ENCODE measurements at regions not wholly inside any gene's neighbourhood (a gene's known extent, or its start where the extent isn't known, plus 50 kb on each side); places are given as distances from the start of the nearest gene placed in this dataset.
"Not testable (repeated sequence)": the region's sequence is repeated elsewhere in the genome, so short reads cannot be mapped to it uniquely, and the experiment has no call there.

DNA sequence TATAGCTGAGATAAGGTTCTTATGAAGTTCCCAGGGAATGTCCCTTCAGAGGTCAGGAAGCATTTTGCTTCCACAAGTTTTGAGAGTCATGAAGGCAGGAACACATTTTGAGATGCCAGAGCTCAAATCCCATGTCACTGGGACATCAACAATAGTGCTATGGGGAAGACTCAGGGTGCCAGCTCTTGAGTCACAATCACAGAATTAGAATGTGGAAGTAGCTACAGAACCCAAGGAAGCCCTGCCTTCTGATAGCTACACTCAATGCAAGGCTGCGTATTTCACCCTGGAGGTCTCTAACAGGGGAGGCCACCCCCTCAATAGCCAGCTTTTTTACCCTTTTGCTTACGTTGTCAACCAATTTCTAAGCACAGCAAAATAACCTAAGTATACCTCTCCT, 141.3 kb downstream of the FAM72B start:
- DNase-seq (ENCODE audit: extremely low read depth in 1 of 11, low read depth in 9 of 11, low spot score in 4 of 11): not testable (repeated sequence)

DNA sequence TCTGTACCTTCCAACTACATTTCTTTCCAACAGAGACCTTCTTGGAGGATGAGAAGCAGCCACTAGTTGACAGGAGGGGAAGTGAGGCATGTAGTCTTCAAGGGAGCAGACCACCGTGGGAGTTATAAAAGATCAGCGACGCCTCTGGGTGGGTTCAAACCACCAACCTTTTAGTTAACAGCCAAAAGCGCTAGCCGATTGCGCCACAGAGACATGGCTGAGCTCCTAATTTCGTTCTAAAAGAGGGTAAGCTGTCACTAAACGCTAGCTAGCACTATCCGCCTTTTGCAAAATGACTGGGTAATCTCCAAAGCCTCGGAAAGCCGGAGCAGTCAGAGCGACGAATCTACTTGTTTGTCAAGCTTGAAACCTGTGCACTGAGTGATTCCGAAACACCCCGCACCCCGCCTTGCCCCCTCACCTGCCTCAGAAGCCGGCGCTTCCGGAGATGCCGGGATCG, 135.8 kb downstream of the FAM72B start:
- not testable (repeated sequence) for DNase-seq (ENCODE audit: extremely low read depth in 1 of 11, low read depth in 9 of 11, low spot score in 4 of 11)

DNA sequence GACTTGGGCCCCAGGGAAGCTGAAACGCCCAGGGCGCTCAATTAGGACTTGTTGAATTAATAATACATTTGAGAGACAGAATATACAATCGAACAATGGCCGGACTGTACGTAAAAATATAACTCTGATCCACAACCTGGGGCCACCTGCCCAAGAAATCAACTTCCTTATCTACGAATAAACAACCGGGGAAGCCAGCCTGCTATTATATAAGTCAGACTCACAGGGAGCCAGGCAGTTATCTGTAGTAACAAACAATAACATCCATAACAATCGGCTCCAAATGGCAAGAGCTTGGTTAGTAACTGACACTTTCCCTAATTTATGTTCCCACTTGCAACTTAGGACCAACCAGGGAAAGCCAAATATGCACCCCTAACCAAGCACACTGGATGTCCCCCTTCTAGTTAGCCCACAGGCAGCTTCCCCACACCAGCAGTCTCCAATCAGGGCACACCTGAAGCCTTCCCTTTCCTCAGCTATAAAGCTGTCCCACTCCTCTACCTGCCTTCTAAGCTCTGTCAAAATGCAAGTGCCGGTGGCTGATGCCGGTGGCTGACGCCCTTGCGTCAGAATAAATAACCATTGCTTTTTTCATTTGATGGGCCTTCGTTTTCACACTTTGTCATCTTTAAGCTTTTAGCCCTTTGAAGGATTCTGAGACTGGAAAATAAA, 135.2 kb downstream of the FAM72B start:
- DNase-seq (ENCODE audit: extremely low read depth in 1 of 11, low read depth in 9 of 11, low spot score in 4 of 11): not testable (repeated sequence)

DNA sequence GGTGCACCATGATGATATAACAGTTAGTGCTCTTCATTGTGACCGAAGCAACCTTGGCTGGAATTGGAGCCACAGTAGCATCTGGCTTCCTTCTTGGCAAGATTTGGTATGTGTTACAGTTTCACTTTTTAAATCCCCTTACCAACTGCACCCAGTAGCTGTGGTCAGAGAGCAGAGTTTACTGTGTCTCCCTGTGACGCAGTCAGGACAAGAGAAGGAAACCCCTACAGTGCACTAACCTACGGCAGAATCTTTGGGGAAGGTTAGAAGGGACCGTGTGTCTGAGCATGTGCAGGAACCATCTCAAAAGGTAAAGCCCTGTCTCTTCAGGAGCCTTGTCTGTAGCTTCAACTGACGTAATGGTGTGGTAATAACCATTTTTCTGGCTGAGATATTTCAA, 134.0 kb downstream of the FAM72B start:
- DNase-seq (ENCODE audit: extremely low read depth in 1 of 11, low read depth in 9 of 11, low spot score in 4 of 11): not testable (repeated sequence)

DNA sequence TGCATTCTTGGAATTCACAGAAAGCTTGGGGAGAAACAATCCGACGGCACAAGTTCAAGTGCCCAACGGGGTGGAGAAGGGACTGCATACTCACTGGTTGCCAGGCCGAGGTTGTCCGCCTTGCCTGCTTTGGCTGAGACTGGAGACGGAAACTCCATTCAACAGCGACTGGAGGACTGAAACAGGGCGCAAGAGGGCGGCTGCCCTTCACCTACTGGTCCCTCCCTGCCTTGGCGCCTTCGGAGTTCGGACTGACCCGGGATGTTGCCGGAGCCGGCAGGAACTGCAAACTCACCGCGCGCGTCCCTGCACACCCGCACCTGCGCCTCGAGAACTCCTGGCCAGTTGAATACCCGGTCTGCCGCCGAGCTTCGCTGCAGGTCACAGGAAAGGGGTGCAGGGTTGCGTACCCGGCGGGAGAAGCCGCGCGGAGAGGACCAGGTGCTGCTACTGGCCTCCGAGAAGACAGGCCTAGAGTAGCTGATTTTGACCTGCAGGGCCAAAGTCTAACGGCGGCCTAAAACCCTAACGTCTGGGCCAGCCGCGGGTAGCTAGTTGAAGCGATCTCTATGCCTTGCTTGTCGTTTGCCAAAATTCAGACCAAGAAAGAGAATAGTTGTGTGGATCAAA, 132.9 kb downstream of the FAM72B start:
- DNase-seq (ENCODE audit: extremely low read depth in 1 of 11, low read depth in 9 of 11, low spot score in 4 of 11): not testable (repeated sequence)

DNA sequence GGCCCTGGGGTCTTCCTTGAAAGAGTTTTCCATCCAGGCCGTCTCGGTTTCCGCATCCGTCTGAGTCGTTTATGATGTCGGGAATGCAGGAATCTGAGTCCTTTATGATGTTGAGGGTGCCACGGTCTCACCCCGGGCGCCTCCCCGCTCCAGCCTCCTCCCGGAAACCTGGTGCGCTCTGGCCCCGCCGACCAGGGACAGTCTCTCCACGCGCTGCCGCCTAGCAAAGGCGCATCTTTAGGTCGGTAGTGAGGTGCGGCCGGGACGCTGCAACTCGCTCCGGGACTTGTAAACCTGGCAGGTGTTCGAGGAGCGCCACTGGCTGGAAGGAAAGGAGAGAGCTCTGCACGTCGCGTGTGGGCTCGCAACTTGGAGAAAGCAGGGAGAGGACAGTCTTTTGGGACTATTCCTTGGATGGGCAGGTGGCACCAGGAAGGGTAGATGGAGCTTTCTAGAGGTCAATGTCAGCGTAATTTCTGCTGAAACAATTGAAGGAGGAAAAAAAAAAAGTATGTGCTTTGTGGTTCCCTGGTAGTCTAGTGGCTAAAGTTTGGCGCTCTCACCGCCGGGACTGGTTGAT, 132.0 kb downstream of the FAM72B start:
- DNase-seq (ENCODE audit: extremely low read depth in 1 of 11, low read depth in 9 of 11, low spot score in 4 of 11): not testable (repeated sequence)

DNA sequence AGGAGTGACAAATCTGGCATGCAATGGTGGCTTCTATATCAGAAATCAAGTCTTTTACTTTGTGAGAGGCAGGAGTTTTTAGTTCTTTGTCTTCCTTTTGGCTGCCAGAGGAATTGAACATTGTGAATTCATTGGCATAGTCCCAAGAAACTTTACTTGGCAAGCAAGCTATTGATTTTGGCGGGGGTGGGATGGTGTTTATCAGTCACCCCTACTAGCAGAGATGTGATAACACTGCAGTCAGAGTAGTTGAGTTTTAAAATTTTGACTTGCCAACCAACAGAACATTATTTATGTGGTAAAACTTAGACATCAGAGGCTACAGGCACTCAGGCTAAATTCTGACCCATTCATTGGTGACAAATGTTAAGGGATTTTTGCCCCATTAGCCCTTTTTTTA, 129.2 kb downstream of the FAM72B start:
- DNase-seq (ENCODE audit: extremely low read depth in 1 of 11, low read depth in 9 of 11, low spot score in 4 of 11): not testable (repeated sequence)

DNA sequence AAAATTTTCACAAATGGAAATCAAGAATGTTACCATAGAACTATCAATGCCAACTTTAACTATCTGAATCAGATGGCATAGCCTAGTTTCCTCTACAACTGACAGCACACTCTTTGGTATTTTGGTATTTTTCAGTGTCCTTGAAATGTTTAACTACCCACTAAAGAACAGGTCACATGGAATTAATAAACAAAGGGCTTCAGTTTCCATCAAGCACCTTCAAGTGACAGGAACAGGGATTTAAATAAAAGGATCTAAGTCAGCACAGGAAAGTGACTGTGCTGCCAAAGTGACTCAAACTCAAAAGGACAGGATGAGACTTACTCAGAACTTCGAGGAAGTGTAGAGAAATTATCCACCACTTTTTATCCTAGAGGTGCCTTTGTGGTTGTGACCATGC, 117.2 kb downstream of the FAM72B start:
- DNase-seq (ENCODE audit: extremely low read depth in 1 of 11, low read depth in 9 of 11, low spot score in 4 of 11): not testable (repeated sequence)

DNA sequence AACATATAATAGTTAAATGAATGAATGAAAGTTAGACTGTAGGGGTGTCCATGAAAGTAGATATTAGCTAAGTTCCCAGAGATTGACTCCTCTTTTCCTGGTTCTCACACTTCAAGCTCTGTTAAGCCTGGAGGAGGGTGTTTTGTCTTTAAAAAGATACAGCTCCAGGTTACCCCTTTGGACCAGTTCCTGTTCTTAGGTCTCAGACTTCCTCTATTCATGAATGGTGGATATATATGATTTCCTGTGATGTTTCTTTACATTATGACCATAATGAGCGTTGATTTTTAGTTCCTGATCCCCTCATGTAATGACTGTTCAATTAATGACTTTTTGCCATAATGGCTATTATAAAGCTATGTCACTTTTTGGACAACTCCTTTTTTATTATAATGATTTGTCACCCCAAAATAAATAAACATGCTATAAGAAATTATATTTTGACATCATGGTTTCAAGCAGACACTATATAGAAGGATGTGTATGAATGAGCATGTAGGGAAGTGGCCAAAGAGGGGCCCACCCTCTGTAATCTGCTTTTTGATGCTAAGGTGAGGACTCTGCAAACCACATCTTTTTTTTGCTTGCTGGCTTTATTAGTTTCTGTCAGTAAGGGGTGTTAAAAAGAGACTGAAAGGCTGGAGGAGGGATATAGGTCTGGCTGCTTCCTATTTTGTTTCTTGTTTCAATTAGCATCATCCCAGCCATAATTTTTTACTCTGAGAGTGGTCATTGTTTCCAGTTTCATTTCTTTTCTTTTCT, 115.2 kb downstream of the FAM72B start:
- DNase-seq (ENCODE audit: extremely low read depth in 1 of 11, low read depth in 9 of 11, low spot score in 4 of 11): not testable (repeated sequence)

DNA sequence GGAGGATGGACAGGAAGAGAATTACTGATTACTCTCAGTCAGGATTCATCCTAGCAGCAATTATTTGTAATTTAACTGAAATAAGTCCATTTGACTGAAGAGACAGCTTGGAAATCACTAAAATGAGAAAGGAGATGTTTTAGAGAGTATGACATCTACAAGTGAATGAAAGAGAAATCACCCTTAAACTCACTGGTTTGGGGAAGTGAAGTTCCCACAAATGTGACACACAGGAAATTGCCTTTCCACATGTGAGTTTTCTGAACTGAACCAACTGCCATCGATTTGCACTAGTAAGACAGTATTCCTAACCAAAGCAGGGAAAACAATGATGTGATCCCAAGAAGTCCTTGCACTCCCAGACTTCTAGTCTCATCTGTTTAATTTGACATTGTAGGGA, 110.3 kb downstream of the FAM72B start:
- DNase-seq (ENCODE audit: extremely low read depth in 1 of 11, low read depth in 9 of 11, low spot score in 4 of 11): not testable (repeated sequence)

DNA sequence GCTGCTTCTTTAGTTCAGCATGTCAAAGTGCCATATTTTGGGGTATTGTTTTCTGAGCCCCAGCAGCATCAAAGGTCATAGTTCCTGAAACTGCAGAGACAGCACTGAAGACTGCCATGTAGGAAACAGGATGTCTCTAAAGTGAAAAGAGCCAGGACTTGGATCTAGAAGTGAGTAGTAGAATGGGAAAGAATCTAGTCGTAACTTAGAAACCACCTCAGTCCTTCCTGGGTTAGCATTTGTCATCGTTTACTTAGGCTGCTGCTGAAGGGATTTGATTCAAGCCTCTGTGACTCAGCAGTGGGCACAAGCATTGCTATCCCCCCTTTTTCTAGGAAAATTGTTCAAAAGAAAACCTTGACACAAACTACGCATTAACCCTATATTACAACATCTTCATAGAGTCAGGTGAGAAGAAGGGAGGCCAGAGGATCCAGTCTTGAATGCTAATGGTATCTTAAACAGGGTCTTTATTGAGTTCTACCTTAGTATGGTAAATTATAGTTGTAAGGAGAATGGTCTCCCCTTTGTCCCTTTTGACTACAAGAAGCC, 108.8 kb downstream of the FAM72B start:
- not testable (repeated sequence) for DNase-seq (ENCODE audit: extremely low read depth in 1 of 11, low read depth in 9 of 11, low spot score in 4 of 11)

DNA sequence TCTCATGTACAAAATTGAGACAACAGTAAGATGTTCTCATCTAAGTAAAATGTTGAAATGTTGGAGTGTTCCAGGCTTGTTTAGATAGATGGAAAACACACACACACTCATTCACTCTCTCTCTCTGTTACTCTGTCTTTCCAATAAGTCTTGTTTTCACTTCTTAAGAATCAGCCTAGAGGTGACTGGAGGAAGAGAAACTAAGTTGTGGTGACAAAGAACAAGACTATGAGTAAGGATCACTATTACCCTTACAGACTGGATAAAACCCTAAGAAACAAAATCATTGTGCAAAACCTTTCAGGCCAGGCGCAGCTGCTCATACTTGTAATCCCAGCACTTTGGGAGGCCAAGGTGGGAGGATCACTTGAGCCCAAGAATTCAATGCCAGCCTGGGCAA, 107.5 kb downstream of the FAM72B start:
- not testable (repeated sequence) for DNase-seq (ENCODE audit: extremely low read depth in 1 of 11, low read depth in 9 of 11, low spot score in 4 of 11)

DNA sequence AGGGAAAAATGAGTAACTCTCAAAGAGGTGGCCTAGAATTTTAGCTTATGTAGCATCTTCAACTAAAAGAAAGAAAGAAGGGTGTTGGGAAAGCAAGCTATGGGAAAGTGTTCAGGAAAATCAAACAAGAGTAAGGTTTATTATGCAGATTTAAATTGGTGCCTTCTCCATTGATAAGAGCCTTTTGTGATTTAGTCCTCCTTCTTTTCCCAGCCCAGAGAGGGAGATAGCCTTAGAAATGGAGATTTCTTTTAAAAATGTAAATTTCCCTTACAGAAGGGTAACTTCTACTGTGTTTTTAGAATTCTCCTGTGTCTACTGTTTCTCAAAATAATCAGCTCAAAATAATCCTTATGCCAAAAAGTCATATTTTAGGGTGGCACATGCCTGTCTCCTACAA, 104.5 kb downstream of the FAM72B start:
- DNase-seq (ENCODE audit: extremely low read depth in 1 of 11, low read depth in 9 of 11, low spot score in 4 of 11): not testable (repeated sequence)

DNA sequence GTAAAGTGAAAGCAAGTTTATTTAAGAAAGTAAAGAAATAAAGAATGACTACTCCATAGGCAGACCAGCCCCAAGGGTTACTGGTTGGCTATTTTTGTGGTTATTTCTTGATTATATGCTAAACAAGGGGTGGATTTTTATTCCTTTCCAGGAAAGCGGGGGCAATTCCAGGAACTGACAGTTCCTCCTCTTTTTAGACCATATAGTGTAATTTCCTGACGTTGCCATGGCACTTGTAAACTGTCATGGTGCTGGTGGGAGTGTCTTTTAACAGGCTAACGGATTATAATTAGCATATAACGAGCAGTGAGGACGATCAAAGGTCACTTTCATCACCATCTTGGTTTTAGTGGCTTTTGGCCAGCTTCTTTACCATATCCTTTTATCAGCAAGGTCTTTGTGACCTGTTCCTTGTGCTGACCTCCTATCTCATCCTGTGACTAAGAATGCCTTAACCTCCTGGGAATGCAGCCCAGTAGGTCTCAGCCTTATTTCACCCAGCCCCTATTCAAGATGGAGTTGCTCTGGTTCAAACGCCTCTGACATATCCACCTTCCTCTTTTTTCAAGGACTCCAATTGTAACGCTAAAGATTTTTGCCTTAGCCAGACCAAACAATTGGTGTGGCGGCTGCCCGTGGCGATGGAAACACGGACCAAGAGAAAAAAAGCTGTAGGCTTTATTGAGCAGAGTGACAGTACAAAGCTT, 103.8 kb downstream of the FAM72B start:
- not testable (repeated sequence) for DNase-seq (ENCODE audit: extremely low read depth in 1 of 11, low read depth in 9 of 11, low spot score in 4 of 11)

DNA sequence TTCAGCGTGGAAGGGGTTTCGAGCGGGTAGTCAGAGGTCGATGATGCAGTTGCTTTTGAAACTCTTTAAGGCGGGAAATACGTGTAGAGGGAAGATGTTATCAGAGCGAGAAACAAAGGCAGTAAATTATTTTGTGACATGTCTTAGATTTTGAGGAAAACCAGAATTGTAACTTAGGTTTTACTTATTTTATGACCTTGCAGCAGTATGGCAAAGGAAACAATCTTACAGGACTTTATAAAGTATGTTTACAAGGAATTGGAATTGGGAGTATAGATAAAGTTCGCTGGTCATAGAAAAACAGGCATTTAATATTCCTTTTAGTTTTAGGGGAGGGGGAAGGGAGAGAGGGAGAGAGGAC, 103.3 kb downstream of the FAM72B start:
- not testable (repeated sequence) for DNase-seq (ENCODE audit: extremely low read depth in 1 of 11, low read depth in 9 of 11, low spot score in 4 of 11)

DNA sequence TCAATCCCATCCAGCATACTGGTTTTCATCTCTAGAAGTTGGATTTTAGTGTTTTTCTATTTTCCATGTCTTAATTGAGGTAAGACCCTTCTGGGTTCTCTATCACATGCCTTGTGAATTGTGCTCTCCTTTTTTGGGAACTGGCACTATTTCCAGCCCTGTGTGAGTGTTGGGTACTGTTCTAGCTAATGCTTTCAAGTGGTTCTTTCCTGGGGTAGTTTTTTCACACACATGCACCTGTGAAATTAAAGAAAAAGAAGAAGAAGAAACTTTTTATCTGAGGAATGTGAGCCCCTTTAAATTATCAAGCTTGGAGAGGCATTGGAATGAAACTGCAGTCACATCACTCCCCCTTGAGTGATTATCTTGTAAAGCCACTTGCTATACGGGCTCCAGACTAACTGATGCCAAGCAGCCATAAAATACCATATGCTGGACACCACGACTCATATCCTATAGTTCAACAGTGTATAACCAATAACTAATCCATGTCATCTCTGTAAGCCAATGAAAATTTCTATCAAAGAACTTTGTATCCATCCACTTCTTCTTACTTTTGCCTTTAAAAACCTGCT, 102.4 kb downstream of the FAM72B start:
- not testable (repeated sequence) for DNase-seq (ENCODE audit: extremely low read depth in 1 of 11, low read depth in 9 of 11, low spot score in 4 of 11)

DNA sequence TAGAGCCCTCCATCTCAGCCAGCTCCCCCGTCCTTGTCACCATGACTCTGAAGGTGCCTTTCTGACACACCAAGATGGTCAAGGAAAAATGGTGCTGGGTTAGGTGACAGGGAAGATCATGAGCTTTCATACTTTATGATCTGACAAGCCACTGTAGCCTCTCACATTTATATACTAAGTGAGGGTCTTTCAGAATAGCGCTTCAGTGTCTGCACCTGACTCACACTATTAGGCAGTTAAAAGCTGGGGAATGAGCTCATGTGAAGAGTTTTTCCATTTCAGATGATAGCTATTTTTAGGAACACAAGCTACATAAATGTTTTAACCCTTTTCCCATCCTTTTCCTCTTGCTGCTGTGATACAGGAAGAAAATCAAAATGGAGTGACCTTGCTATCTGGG, 101.1 kb downstream of the FAM72B start:
- DNase-seq (ENCODE audit: extremely low read depth in 1 of 11, low read depth in 9 of 11, low spot score in 4 of 11): not testable (repeated sequence)

DNA sequence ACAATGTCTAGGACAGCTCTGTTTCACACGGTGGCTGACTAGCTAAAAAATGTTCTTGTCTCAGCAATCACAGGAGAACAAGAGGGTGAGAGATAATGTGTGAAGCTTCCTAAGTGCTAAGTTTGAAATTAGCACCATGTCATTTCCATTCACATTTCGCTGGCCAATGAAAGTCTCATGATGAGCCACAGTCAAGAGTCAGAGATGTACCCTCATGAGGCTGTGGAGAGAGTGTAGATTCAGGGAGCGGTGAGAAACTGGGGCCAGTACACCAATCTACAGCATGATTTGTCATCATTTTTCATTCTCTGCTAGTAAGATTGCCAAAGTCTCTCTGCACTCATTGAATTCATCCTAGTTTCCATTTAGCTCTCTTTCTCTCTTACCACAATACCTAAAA, 97.9 kb downstream of the FAM72B start:
- DNase-seq (ENCODE audit: extremely low read depth in 1 of 11, low read depth in 9 of 11, low spot score in 4 of 11): not testable (repeated sequence)

All from renal cortex interstitium (tissue), 11 donors.